HG02870 (cell line): ENCODE measurements at regions not wholly inside any gene's neighbourhood (a gene's known extent, or its start where the extent isn't known, plus 50 kb on each side); places are given as distances from the start of the nearest gene placed in this dataset.
A peak's percentile ranks its signal among the peaks of the same experiment; 100 is the strongest.

Experiments used
- ATAC-seq: cut with Tn5 transposase; IDR thresholded peaks from one replicate; pipeline ENCODE4 v1.9.1; 2021; ENCODE audit warnings: mild to moderate bottlenecking, moderate library complexity; ENCODE audit not compliant: unreplicated experiment

DNA sequence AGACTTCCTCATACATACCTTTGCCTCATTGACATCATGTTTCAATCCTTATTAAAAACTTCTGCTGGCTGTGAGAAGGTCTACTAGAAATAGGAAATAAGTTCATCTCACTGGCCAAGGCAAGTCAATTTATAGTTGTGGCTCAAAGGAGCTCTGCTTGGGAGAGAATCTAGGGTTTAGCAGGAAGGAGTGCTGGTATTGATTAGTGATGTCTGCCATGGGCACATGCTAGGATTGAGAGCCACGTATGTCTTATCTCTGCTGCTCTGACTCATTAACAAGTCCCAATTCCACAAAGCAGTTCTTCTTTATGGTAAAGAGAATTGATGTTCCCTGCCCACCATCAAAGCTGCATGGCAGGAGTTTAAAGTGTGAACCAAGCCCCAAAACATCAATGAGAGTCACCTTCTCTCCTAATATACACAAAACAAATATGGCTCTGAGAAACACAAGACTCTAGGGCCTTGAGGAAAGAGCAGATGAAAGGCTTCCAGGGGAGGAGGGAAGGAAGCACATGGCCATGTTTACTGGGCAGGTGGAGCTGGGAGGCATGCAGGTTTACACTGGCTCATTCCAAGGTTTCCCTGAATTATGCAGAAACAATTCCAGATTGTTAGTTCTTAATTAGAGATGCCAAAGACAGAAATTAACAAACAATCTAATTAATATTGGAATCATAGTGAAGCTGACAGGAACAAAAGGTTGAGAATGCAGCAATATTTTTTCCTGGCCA, 931.9 kb upstream of the TMEM132C start:
- no peak for ATAC-seq

DNA sequence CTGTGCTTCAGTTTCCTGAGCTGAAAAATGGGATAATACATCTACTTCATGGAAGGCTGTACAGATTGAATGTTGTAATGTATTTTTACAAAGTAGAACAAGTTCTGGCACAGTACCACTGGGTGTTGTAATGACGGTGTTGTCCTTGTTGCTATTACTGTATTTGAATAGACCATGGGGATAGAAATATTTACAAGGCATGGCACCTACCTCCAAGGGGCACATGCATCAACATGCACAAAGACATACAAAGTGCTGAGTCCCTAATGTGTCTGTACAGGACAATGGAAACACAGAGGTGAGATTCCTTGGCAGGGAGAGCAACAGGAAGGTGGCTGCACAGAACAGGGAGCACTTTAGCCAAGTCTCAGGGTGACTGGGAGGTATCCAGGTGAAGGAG, 930.6 kb upstream of the TMEM132C start:
- no peak for ATAC-seq

DNA sequence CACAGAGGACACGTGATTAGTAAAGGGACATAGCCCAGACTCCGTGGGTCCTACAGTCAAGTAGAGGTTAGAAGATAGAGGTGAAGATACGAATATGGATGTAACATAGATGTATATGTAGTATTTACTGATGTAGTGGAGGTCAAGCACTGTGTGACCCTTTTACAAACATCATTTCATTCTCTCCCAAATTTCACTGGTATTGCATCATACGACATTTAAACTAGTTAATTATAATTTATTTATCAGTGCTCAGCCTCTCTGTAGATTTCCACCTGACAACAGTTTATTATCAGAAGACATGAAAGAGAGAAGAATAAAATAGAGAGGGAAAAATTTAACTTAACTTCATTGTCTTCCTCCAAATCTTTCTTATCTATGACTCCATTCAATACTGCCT, 927.9 kb upstream of the TMEM132C start:
- no peak for ATAC-seq

DNA sequence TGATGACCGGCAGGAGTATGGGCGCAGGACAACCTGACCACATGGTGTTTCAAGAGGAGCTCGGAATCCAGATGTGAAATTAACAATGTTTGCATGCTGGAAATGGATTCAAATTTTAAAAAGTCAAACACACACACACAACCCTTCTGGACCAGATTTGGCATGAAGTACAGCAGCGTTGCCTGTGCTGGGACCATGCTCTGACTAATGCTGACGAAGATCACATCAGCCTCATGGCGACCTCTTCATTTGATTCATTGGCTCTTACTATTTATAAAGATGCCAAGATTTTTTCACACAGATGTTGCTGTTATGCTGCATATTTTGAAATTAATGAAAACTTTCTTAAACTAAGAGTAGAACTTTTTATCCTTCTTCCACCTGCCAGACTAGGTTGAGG, 926.6 kb upstream of the TMEM132C start:
- ATAC-seq, result no peak

DNA sequence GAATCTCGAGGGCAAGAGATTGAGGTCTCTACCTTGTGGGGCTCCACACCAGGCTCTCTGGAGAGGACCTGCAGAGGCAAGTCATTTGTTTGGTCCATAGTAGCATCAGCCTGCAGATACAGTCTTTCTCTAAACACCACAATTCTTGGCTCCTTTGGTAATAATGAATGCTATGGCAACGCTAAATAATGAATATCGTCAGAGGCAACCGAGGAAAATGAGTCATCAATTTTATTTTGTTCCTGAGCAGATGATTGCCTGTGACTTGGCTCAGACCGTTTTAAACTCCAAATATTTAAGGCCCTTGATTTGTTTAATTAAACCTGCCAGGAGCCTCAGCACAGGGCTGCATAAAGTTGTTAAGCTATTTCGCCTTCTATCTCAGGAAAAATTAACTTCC, 924.1 kb upstream of the TMEM132C start:
- no peak for ATAC-seq

DNA sequence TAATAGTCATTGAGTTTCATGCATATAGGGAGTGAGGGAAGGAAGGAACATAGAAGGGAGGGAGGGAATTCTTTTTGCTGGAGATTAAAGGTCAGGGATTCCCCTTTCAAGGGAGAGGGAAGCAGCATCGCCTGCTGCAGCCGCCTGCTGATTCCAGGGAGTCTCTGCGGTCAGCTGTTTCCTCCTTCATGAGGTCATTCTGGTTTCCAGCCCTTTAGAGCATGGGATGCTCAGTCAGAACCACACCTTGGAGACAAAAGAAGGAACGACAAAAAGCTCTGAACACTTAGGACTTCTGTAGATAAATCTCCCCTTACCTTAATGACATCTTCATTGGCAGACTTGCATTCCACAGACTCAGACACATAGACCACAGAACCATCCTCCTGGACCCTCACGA, 923.0 kb upstream of the TMEM132C start:
- ATAC-seq, result no peak

DNA sequence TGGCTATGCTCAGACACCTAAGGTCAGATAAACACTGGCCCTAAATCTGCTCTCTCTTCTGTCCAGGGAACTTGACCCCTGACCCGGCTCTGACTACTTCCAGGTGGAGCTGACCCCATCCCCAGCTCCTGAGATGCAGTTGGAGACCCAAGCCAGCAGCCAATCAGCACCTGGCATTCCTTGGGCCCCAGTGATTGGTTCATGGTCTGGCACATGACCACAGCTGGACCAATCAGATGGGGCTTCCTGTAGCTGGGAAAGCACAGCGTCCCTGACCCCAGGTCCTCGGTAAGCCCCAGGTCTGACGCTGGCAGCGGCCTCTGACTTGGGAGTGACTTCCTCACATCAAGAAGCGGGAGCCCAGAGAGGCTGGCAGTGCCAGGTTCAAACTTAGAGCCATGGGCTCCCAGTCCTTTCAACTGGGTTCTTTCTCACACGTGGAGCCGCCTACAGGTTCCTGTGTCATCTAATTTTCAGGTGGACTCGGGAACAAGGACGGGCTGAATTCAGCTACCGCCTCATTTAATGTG, 915.4 kb upstream of the TMEM132C start:
- ATAC-seq, result no peak

DNA sequence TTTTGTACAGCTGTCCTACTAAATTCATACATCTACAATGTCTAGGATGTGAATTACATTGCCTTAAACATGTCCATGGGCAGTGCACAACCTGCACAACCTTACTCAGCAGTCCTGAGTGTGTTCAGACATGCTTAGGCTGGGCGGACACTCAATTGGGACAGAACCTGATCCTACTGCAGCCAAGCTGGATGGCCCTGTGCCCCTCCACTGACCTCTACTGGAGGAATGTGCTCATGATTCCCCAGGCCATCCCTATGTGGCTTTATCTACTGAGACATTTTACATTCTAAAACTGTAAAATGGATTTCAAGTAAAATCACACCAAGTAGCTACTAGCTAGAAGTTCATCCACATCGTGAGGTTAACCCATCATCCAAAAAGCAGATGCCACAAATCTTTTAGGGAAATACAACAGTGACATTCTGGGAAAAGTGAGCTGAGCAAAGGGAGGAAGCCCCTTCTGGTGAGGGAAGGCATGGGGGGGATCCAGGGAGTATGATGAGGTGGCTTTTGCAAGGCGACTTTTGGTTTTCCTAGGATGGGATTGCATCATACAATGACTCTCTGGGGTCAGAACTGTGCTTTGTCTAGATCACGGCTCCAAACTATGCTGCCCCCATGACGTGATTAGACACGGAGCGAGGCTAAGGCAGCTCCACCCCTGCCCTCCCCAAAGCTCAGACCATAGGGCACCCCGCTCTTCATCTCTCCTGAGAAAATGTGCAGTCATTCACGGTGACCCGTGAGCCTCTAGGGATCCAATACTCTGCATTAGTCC, 911.7 kb upstream of the TMEM132C start:
- no peak for ATAC-seq

DNA sequence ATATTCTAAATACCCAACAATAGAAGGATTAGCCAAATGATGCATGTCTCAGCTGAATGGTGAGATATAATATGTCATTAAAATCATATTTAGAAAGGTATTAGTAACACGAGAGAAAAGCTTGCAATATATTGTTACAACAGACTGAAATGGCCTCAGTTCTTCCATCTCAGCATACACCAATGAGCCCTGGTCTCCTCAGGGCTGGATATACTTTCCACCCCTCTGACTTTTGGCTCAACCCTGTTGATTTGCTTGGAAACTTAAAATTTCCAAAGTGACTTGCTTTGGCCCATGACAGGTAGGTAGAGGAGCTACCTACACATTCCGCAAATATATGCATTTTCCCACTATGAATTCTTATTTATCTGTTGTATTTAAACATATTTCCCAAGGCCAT, 908.1 kb upstream of the TMEM132C start:
- no peak for ATAC-seq

DNA sequence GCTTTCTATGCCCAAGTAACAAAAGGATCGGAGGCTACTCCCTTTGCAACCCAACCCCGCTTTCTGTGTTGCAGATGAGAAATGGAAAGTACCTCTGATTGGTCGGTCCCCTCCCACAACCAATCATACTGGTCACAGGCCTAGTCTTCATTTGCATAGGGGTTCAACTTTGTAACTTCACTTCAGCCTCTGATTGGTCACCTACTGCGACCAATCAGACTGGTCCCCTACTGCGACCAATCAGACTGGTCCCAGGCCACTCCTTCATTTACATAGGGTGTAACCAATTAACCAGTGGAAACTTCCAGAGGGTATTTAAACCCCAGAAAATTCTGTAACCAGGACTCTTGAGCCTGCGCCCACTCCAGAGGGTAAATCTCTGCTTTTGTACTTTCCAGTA, 906.4 kb upstream of the TMEM132C start:
- no peak for ATAC-seq

DNA sequence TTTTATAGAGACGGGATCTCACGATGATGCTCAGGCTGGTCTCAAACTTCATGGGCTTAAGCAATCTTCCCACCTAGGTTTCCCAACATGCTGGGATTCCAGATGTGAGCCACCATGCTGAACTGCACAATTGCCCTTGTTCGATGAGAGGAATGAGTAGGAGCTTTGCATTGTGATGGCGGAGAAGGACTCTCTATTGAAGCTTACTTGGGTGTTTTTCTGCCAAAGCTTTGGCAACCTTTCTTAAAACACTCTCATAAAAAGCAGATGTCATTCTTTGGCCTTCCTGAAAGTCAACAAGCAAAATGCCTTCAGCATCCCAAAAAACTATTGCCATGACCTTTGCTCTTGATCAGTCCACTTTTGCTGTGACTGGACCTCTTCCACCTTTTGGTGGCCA, 904.8 kb upstream of the TMEM132C start:
- ATAC-seq, result no peak

DNA sequence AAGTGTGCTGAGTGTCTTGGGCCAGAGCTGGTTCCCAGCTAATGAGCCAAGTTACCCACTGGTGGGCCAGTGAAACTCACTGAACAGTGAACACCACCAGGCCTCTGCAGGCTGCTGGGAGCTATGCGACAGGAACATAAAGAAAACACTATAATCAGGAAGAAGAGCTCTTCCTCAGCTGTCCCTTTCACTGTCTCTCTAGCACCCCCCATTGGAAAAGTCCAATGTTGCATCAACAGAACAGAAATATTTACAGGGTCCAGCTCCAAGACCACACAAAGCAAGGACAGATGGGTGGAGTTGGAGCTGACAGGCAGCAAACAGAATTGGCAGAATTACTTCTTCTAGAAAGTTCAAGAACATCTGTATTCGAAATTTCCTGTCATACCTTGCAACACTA, 903.6 kb upstream of the TMEM132C start:
- ATAC-seq, result no peak

DNA sequence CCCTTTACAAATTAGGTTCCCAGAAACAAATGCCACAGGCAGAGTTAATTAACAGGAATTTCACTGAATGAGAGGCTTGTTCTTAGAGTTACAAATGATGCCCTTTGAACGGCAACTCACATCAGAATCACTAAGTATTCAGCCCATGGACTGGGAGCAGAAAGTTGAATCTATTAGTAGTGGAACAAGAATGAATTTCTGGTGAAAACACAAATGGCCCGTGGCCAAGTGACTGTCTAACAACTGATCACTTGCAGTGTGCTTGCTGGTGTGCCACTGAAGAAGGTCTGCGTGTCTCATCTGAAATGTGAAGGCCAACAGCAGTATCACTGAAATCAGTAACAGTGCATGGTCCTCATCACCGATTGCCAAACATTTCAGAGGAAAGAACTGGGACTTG, 893.4 kb upstream of the TMEM132C start:
- ATAC-seq, result no peak

DNA sequence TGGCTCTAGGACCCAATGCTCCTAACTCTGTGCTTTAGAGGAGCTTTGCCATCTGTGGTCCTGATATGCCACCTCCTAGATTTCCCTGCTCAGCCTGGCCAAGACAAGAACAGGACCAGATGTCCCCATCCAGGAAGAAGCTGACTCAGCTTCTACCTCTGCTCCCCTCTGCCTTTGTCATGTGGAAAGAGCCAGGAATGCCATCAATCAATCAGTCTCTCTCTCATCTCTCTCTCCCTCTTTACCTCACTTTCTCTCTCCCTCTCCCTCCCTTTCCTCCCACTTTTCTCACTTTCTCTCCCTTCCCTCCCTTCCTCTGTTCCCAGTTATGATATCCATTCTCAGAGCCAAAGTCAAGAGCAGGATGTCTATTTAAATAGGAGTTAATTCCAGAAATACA, 892.5 kb upstream of the TMEM132C start:
- ATAC-seq, result no peak

DNA sequence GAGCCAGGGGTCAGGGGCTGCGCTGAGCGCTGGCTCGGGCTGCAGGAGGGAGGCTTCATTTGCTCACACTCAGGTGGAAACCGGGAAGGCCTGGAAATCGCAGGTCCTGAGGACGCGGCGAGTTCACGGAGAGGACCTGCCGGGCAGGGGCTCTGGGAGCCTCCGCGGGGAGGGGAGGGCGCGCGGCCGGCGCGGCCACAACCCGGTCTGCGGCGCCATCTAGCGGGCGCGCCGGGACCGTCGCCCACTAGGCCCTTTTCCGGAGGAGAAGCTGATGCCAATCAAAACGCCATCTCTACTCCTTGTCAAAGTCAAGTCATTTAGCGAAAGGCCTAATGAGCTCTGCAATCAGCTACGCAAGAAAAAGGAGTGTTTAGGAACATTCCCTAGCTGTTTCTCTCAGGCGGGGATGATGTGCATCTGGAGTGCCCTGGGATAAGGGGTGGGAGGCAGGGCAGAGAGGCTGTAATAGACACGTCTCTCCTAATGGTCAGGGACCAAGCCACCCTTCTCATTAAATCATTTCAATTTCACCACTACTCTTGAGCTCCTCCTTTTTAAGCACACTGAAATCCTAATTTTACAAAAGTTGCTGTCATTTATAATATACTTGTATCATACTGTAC, 885.8 kb upstream of the TMEM132C start:
- peak; percentile 59 for ATAC-seq

DNA sequence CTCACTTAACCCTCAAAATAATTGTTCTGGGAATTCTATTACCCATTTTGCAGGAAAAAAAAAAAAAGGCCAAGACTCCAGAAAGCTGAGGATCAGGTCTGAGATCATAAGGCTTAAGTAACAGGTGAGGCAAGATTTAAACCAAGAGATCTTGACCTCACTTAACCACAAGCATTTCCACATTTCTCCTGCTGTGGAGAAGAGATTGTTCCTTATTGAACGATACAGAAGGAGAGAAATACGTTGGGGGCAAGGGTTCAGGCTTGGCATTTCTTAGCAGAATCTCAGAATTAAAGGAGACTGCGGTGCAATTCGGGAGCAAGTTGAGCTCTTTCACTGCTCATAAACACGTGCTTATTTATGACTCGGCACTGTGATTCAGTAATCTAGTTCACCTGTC, 885.3 kb upstream of the TMEM132C start:
- ATAC-seq, result no peak

DNA sequence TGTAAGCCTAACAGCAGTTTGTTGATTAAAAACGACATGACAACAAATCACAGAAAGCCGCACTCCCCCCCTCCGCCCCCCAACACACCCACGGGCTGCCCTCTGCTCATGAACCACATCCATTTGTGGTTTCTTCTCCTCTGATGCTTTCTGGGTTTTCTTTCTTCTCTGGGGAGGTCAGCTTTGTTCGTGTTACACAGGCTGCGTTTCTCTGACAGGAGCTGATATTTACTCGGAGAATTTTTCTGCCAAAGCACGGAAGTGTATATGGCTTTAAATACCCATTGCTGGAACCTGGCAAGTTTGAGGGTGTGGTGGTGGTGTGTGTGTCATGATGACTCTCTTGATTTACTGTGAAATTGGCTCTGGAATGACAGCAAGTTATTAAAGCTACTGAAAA, 883.7 kb upstream of the TMEM132C start:
- ATAC-seq, result no peak

DNA sequence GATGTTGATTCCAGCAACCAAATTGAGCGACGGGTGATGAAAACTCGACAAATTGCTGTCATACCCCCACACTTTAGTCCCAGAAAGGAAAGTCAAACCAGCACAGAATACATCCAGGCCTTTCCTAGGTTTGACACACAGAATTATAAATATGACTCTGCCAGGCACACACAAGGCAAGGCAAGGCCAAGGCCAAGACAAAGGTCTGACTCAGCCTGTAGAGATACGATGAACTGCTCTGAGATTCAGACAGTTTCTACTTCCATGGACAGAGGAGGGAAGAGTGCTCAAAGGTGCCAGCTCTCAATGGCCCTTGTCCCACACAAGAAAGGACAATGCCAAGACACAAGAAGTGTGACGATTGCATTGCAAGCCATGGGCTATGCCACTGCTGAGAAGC, 880.2 kb upstream of the TMEM132C start:
- ATAC-seq, result no peak

DNA sequence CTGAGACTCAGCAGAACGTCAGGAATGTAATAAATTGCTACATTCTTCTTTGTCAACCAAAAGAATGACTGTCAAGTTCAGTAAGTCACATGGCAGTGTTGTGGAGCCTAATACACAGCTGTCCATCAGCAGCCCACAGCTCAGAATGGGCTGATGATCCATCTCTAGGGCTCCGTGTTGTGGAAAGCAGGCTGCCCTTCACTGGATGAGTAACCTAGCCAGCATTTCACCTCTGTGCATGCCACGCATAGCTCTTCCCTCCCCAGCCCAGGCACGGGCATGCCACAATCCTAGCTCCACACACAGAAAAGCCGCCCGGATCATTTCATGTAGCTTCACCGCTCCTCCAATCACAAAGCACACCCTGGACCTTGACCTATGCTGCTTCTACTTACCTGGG, 878.0 kb upstream of the TMEM132C start:
- no peak for ATAC-seq

DNA sequence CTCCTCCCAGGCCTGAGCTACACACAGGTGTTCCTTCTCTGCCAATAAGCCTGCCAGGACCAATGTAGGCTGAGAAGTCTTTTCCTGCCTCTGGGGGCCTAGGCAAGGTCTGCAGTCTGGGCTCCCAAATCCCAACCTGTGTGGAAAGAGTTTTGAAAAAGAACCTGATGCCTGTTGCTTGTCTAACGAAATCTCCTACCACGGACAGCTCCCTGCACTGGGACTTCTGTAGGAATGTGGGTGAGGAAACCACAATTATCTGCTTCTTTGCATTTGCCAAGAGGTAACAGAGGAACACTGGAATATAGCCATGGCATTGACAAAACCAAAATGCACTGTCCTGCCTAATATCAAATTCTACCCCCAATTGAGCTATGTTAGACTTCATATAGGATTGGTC, 877.0 kb upstream of the TMEM132C start:
- no peak for ATAC-seq

DNA sequence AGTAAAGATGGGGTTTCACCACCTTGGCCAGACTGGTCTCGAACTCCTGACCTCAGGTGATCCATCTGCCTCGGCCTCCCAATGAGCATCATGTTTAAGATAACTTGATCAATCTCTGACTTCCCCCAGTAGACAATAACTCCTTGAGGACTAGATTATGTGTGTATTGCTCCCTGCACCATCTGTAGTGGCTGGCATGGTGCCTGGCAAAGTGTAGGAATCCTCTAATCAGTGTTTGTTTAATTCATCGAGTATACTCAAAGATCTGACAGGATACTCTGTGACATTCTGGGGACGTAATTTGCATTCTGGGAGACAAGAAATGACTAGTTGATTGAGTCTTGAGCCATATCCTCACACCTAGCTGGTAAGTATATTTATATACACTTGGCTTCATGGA, 873.5 kb upstream of the TMEM132C start:
- ATAC-seq, result no peak

DNA sequence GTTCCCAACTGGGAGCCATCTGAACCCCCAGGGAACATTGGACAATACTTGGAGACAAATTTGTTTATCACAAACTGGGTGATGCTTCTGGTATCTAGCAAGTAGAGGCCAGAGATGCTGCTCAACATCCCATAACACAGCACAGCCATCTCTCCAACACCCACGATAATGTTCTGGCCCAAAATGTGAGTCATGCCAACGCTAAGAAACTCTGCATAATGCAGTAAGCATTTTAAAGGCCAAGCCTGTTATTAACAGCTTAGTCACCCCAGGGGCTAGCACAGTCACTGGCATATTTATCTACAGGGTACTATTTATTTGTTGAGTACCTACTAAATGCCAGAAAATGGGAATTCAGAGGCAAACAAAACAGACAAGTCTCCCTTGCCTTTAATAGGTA, 873.1 kb upstream of the TMEM132C start:
- ATAC-seq, result no peak
